Thyroid gland (tissue), 4 donors: ENCODE measurements at regions not wholly inside any gene's neighbourhood (a gene's known extent, or its start where the extent isn't known, plus 50 kb on each side); places are given as distances from the start of the nearest gene placed in this dataset.

Experiments
- POLR2A ChIP-seq, 2 donors: fragments of 450-650 bp; IDR thresholded peaks; one replicate each; pipeline ENCODE4 v1.6.1; 2017; ENCODE audit warnings: antibody characterized with exemption in 2 of 2, mild to moderate bottlenecking in 2 of 2, moderate library complexity in 1 of 2
- TF ChIP-seq, protein P1 (sequence below), 6 experiments: fragments of 200-600 bp in 3 of 6; fragments of 450-650 bp in 3 of 6; sonication (generic) in 3 of 6; IDR thresholded peaks; one replicate each; pipeline ENCODE4 v1.5.1; 2016 to 2019; ENCODE audit warnings: antibody characterized with exemption in 6 of 6, mild to moderate bottlenecking in 2 of 6, inconsistent platforms in 1 of 6, moderate library complexity in 1 of 6

DNA sequence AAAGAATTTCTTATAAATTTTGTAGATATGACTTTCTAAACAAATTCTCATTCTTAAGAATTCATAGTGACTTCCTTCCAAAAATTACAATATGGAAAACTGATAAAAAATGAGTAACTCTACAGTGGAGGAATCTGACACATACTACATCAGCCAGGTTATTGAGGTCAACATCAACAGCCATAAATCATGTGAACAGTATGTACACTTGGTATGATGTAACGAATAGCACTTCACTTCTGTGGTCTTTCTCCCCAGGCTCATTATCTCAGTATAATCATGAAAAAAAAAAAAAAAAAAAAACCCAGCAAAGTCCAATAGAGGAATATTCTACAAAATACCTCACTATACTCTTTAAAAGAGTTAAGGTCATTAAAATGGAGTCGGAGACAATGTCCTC, 111.2 kb upstream of the SUCLG2 start:
- TF ChIP-seq, protein P1, sequence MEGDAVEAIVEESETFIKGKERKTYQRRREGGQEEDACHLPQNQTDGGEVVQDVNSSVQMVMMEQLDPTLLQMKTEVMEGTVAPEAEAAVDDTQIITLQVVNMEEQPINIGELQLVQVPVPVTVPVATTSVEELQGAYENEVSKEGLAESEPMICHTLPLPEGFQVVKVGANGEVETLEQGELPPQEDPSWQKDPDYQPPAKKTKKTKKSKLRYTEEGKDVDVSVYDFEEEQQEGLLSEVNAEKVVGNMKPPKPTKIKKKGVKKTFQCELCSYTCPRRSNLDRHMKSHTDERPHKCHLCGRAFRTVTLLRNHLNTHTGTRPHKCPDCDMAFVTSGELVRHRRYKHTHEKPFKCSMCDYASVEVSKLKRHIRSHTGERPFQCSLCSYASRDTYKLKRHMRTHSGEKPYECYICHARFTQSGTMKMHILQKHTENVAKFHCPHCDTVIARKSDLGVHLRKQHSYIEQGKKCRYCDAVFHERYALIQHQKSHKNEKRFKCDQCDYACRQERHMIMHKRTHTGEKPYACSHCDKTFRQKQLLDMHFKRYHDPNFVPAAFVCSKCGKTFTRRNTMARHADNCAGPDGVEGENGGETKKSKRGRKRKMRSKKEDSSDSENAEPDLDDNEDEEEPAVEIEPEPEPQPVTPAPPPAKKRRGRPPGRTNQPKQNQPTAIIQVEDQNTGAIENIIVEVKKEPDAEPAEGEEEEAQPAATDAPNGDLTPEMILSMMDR (IDR thresholded peaks at IDR 0.05): no peak
- no peak for TF ChIP-seq POLR2A (IDR thresholded peaks at IDR 0.05)
